ENCODE measurements at regions not wholly inside any gene's neighbourhood (a gene's known extent, or its start where the extent isn't known, plus 50 kb on each side); places are given as distances from the start of the nearest gene placed in this dataset.

DNA sequence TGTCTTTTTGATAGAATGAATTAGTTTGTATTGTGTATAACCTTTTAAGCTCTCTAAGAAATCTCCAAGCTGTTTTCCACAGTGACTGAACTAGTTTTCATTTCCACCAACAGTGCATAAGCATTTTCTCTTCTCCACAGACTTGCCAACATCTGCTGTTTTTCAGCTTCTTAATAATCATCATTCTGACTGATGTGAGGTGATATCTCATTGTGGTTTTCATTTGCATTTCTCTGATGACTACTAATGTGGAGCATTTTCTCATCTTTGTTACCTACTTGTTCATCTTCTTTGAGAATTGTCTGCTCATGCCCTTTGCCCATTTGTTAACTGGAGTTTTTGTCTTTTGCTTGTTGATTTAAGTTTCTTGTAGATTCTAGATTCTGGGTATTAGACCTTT lies 777.5 kb downstream of the OTOL1 start:
- TF ChIP-seq POLR2A (IDR thresholded peaks at IDR 0.05), result no peak
- TF ChIP-seq, protein P1, sequence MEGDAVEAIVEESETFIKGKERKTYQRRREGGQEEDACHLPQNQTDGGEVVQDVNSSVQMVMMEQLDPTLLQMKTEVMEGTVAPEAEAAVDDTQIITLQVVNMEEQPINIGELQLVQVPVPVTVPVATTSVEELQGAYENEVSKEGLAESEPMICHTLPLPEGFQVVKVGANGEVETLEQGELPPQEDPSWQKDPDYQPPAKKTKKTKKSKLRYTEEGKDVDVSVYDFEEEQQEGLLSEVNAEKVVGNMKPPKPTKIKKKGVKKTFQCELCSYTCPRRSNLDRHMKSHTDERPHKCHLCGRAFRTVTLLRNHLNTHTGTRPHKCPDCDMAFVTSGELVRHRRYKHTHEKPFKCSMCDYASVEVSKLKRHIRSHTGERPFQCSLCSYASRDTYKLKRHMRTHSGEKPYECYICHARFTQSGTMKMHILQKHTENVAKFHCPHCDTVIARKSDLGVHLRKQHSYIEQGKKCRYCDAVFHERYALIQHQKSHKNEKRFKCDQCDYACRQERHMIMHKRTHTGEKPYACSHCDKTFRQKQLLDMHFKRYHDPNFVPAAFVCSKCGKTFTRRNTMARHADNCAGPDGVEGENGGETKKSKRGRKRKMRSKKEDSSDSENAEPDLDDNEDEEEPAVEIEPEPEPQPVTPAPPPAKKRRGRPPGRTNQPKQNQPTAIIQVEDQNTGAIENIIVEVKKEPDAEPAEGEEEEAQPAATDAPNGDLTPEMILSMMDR (IDR thresholded peaks at IDR 0.05), result no peak
- Histone ChIP-seq H3K4me1 (no peaks in the 10 kb centered on the region), H3K27me3 (no peaks in the 10 kb centered on the region), H3K36me3 (no peaks in the 10 kb centered on the region), H3K9me3 (no peaks in the 10 kb centered on the region), H3K4me3 (no peak overlapping the region), H3K27ac (no peak overlapping the region)
- no peak for DNase-seq (ENCODE audit: low spot score in 2 of 2)

DNA sequence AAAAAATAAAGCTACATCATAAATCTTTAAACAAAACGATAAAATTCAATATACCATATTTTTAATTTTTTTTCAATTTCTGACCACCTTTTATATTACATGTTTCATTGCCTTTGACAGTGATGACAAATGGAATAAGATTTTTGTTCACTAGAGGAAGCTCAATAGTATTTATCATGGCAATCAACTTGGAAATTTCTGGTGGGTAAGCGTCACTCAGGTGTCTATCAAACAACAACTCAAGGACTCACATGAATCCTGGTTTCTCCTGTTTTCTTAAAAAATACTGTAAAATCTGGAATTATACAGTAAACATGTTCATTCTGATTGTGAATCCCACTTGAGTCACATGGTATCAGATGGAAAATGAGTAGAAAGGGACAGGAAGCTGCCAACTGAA lies 782.2 kb downstream of the OTOL1 start:
- no peaks in the 10 kb centered on the region for H3K27me3 ChIP-seq
- H3K27ac ChIP-seq, result no peak overlapping the region
- DNase-seq (ENCODE audit: low spot score in 2 of 2), result no peak
- WGBS, 2 donors, result 87 to 89% methylated on average over 2 of the region's 2 CpGs
- H3K4me3 ChIP-seq, result no peak overlapping the region
- H3K9me3 ChIP-seq, result peaks cover 0 to 9% (median 0%) of the 10 kb centered on the region in 4 donors
- H3K36me3 ChIP-seq, result no peaks in the 10 kb centered on the region
- no peaks in the 10 kb centered on the region for H3K4me1 ChIP-seq
- TF ChIP-seq, protein P1 (IDR thresholded peaks at IDR 0.05), result no peak
- no peak for TF ChIP-seq EP300 (IDR thresholded peaks at IDR 0.05)

DNA sequence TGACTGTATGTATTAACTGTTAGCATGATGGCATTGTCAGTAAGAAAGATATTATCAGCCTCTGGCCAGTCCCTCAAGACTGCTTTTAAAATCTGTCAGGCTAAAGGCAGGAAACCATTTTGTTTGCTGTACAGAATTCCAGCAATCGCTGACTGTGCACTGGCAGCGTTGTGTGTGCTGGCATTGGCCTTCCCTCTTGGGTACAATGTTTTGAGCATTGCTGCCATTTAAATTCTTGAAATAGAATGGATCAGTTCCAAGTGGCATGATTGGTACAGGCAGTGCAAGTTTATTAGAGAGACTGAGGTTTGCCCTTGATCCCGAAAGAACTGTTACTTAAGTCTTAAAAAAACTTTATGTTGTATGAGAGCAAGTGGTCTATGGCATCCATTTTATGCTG lies 788.7 kb downstream of the OTOL1 start:
- no peaks in the 10 kb centered on the region for H3K27me3 ChIP-seq
- no peak overlapping the region for H3K27ac ChIP-seq
- peaks cover 0 to 9% (median 0%) of the 10 kb centered on the region in 4 donors for H3K9me3 ChIP-seq
- H3K4me1 ChIP-seq, result no peaks in the 10 kb centered on the region
- TF ChIP-seq, protein P1 (IDR thresholded peaks at IDR 0.05), result no peak
- TF ChIP-seq EP300 (IDR thresholded peaks at IDR 0.05), result no peak
- WGBS, 2 donors, result 59 to 68% methylated on average over 3 of the region's 3 CpGs
- H3K4me3 ChIP-seq, result no peak overlapping the region
- no peak for DNase-seq (ENCODE audit: low spot score in 2 of 2)
- no peaks in the 10 kb centered on the region for H3K36me3 ChIP-seq

DNA sequence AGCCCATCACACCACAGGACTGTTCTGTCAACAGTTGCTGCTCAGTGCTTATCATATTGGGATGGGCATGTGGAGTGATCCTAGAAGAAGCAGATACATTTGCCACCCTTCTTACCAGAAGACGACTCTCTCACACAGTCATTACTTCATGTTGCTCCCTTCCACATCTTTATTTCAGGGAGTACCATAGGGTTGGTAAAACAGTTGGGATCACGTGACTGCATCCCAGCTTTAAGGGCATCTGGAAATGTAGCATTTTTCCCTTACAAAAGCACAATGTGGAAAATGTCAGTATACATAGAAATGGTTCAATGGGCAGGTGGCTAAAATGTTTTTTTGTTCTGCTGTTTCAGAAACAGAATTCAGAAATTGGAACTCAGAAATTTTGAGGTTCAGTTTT lies 791.0 kb downstream of the OTOL1 start:
- 92 to 94% methylated on average over 2 of the region's 2 CpGs for WGBS, 2 donors
- Histone ChIP-seq H3K9me3 (no peaks in the 10 kb centered on the region), H3K4me3 (no peak overlapping the region), H3K27me3 (no peaks in the 10 kb centered on the region), H3K36me3 (no peaks in the 10 kb centered on the region), H3K4me1 (no peaks in the 10 kb centered on the region), H3K27ac (no peak overlapping the region)
- TF ChIP-seq EP300 (IDR thresholded peaks at IDR 0.05) (no peak), POLR2A (IDR thresholded peaks at IDR 0.05) (no peak)
- TF ChIP-seq, protein P1 (IDR thresholded peaks at IDR 0.05), result no peak
- no peak for DNase-seq (ENCODE audit: low spot score in 2 of 2)

DNA sequence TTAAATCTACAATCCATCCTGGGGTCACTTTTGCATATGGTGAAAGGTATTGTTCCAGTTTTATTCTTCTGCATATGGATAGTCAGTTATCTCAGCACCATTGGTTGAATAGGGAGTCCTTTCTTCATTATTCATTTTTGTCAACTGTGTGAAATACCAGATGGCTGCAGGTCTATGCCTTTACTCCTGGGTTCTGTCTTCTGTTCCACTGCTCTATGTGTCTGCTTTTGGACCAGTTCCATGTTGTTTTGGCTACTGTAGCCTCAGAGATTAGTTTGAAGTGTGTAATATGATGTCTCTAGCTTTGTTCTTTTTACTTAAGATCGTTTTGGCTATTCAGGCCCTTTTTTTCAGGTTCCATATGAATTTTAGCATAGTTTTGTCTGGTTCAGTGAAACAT lies 795.8 kb downstream of the OTOL1 start:
- no peak for DNase-seq (ENCODE audit: low spot score in 2 of 2)
- no peak overlapping the region for H3K27ac ChIP-seq
- 79 to 82% methylated on average over 1 of the region's 1 CpG for WGBS, 2 donors

More for the DNA sequence above, 795.8 kb downstream of the OTOL1 start:
- no peaks in the 10 kb centered on the region for H3K9me3 ChIP-seq
- no peaks in the 10 kb centered on the region for H3K4me1 ChIP-seq
- no peaks in the 10 kb centered on the region for H3K27me3 ChIP-seq
- H3K36me3 ChIP-seq, result no peaks in the 10 kb centered on the region
- TF ChIP-seq, protein P1 (IDR thresholded peaks at IDR 0.05), result no peak
- TF ChIP-seq EP300 (IDR thresholded peaks at IDR 0.05), result no peak
- no peak overlapping the region for H3K4me3 ChIP-seq

Measured in tibial nerve (tissue), 4 donors.